ENCODE measurements at regions not wholly inside any gene's neighbourhood (a gene's known extent, or its start where the extent isn't known, plus 50 kb on each side); places are given as distances from the start of the nearest gene placed in this dataset.

- TF ChIP-seq CTCF (IDR thresholded peaks at IDR 0.05) (no peak), EP300 (IDR thresholded peaks at IDR 0.05) (no peak), POLR2A (IDR thresholded peaks at IDR 0.05; ENCODE audit: low read depth) (no peak)
Measured at GRCh38 chr12:118514297-118514696, 137.9 kb downstream of the SUDS3 start.
